Prostate gland (tissue), 2 donors: ENCODE measurements at regions not wholly inside any gene's neighbourhood (a gene's known extent, or its start where the extent isn't known, plus 50 kb on each side); places are given as distances from the start of the nearest gene placed in this dataset.

Experiments
- DNase-seq: peaks from one replicate; pipeline ENCODE4 v3.0.0-alpha.2; 2019; ENCODE audit warnings: low spot score
- H3K27ac ChIP-seq, 2 donors: fragments of 200-600 bp; sonication (generic); 2 replicates each; pipeline ENCODE4 v1.5.1; 2017 to 2019
- H3K27me3 ChIP-seq: fragments of 200-600 bp; sonication (generic); replicated peaks from 2 replicates; pipeline ENCODE4 v1.5.1; 2019; ENCODE audit not compliant: insufficient read depth
- H3K36me3 ChIP-seq, 2 donors: fragments of 200-600 bp; sonication (generic); 1 replicate in 1 of 2; 2 replicates in 1 of 2; pipeline versions ENCODE4 v1.5.1 to v1.8.1; 2017 to 2019
- H3K4me1 ChIP-seq: fragments of 200-600 bp; sonication (generic); replicated peaks from 2 replicates; pipeline ENCODE4 v1.5.1; 2019
- H3K4me3 ChIP-seq, 2 donors: fragments of 200-600 bp; sonication (generic); 2 replicates each; pipeline ENCODE4 v1.5.1; 2017 to 2019
- H3K9me3 ChIP-seq: fragments of 200-600 bp; sonication (generic); 2 replicates; pipeline ENCODE4 v1.5.1; 2017
- CTCF ChIP-seq, 4 experiments: fragments of 200-600 bp in 2 of 4; fragments of 450-650 bp in 2 of 4; sonication (generic) in 2 of 4; IDR thresholded peaks; 1 replicate in 3 of 4; 2 replicates in 1 of 4; pipeline ENCODE4 v1.5.1; 2016 to 2019; ENCODE audit warnings: antibody characterized with exemption in 4 of 4, mild to moderate bottlenecking in 2 of 4, moderate library complexity in 2 of 4
- POLR2A ChIP-seq: fragments of 450-650 bp; IDR thresholded peaks from one replicate; pipeline ENCODE4 v1.6.1; 2016; ENCODE audit warnings: antibody characterized with exemption, mild to moderate bottlenecking
- POLR2AphosphoS5 ChIP-seq: sonication (generic); formaldehyde crosslinking; IDR thresholded peaks from one replicate; pipeline ENCODE4 v1.6.1; 2017; ENCODE audit warnings: antibody characterized with exemption
- WGBS: methylation state at CpG from one replicate; pipeline ENCODE4 v1.1.5; 2018; 5-methylcytosine and 5-hydroxymethylcytosine counted together
- intact Hi-C: fragments of 100-400 bp; cut with DNase I; formaldehyde crosslinking; loops from one replicate; pipeline ENCODE4 v1.14.2; 2022

- no peak for DNase-seq
- 90% methylated on average over 1 of the region's 1 CpG for WGBS
Measured at GRCh38 chr9:16115994-16116393, 563.2 kb downstream of the CCDC171 start.

GRCh38 chr9:16118043-16118442 is 565.2 kb downstream of the CCDC171 start:
- H3K27ac ChIP-seq = no peak overlapping the region
- WGBS = 93% methylated on average over 2 of the region's 2 CpGs
- H3K9me3 ChIP-seq = no peaks in the 10 kb centered on the region
- TF ChIP-seq POLR2AphosphoS5 (no peak), CTCF (IDR thresholded peaks at IDR 0.05) (no peak), POLR2A (no peak)
- no peak for DNase-seq
- intact Hi-C loops = no loop called here
- H3K27me3 ChIP-seq = no peaks in the 10 kb centered on the region
- no peak overlapping the region for H3K4me3 ChIP-seq
- H3K36me3 ChIP-seq = no peaks in the 10 kb centered on the region
- H3K4me1 ChIP-seq = no peaks in the 10 kb centered on the region

More at GRCh38 chr9:16115994-16116393, 563.2 kb downstream of the CCDC171 start:
- no peaks in the 10 kb centered on the region for H3K4me1 ChIP-seq
- no peaks in the 10 kb centered on the region for H3K36me3 ChIP-seq
- H3K27me3 ChIP-seq = no peaks in the 10 kb centered on the region
- no peak overlapping the region for H3K4me3 ChIP-seq
- H3K27ac ChIP-seq = no peak overlapping the region
- intact Hi-C loops = no loop called here
- H3K9me3 ChIP-seq = no peaks in the 10 kb centered on the region
- TF ChIP-seq POLR2A (no peak), CTCF (IDR thresholded peaks at IDR 0.05) (no peak), POLR2AphosphoS5 (no peak)

GRCh38 chr9:16119261-16120230 is 566.7 kb downstream of the CCDC171 start:
- 87% methylated on average over 7 of the region's 7 CpGs for WGBS
- intact Hi-C loops = loop anchor here (10.0 kb wide), 1 partner anchor 245 kb away; no protein-coding TSS in a partner anchor
- Histone ChIP-seq H3K9me3 (no peaks in the 10 kb centered on the region), H3K36me3 (no peaks in the 10 kb centered on the region), H3K27me3 (no peaks in the 10 kb centered on the region), H3K4me3 (no peak overlapping the region), H3K4me1 (no peaks in the 10 kb centered on the region), H3K27ac (no peak overlapping the region)
- no peak for DNase-seq
- TF ChIP-seq POLR2A (no peak), CTCF (IDR thresholded peaks at IDR 0.05) (no peak), POLR2AphosphoS5 (no peak)

GRCh38 chr9:16120231-16120641 is 567.4 kb downstream of the CCDC171 start:
- DNase-seq = no peak
- no peaks in the 10 kb centered on the region for H3K36me3 ChIP-seq
- no peak overlapping the region for H3K27ac ChIP-seq
- H3K4me1 ChIP-seq = no peaks in the 10 kb centered on the region
- intact Hi-C loops = loop anchor here (10.0 kb wide), 1 partner anchor 245 kb away; no protein-coding TSS in a partner anchor
- H3K4me3 ChIP-seq = no peak overlapping the region
- WGBS = 70% methylated on average over 4 of the region's 4 CpGs
- no peak for TF ChIP-seq CTCF (IDR thresholded peaks at IDR 0.05)
- no peak for TF ChIP-seq POLR2AphosphoS5
- no peak for TF ChIP-seq POLR2A
- no peaks in the 10 kb centered on the region for H3K27me3 ChIP-seq
- no peaks in the 10 kb centered on the region for H3K9me3 ChIP-seq
